ENCODE measurements at regions not wholly inside any gene's neighbourhood (a gene's known extent, or its start where the extent isn't known, plus 50 kb on each side); places are given as distances from the start of the nearest gene placed in this dataset.

- TF ChIP-seq CTCF (IDR thresholded peaks at IDR 0.05): no peak
- no peak for TF ChIP-seq POLR2A (IDR thresholded peaks at IDR 0.05)
- TF ChIP-seq EP300 (IDR thresholded peaks at IDR 0.05): no peak
These were observed 170.3 kb upstream of the PUM3 start for GRCh38 chr9:3014178-3014577.
